Tibial nerve (tissue), 3 donors: ENCODE measurements at regions not wholly inside any gene's neighbourhood (a gene's known extent, or its start where the extent isn't known, plus 50 kb on each side); places are given as distances from the start of the nearest gene placed in this dataset.

Experiments used
- POLR2A ChIP-seq, 2 donors: fragments of 450-650 bp; IDR thresholded peaks; one replicate each; pipeline ENCODE4 v1.6.1; 2017; ENCODE audit warnings: antibody characterized with exemption in 2 of 2, mild to moderate bottlenecking in 2 of 2, moderate library complexity in 2 of 2
- TF ChIP-seq, protein P1 (sequence below), 5 experiments: fragments of 200-600 bp in 3 of 5; fragments of 450-650 bp in 2 of 5; sonication (generic) in 3 of 5; IDR thresholded peaks; one replicate each; pipeline ENCODE4 v1.5.1; 2016 to 2019; ENCODE audit warnings: antibody characterized with exemption in 5 of 5, mild to moderate bottlenecking in 3 of 5, moderate library complexity in 2 of 5

DNA sequence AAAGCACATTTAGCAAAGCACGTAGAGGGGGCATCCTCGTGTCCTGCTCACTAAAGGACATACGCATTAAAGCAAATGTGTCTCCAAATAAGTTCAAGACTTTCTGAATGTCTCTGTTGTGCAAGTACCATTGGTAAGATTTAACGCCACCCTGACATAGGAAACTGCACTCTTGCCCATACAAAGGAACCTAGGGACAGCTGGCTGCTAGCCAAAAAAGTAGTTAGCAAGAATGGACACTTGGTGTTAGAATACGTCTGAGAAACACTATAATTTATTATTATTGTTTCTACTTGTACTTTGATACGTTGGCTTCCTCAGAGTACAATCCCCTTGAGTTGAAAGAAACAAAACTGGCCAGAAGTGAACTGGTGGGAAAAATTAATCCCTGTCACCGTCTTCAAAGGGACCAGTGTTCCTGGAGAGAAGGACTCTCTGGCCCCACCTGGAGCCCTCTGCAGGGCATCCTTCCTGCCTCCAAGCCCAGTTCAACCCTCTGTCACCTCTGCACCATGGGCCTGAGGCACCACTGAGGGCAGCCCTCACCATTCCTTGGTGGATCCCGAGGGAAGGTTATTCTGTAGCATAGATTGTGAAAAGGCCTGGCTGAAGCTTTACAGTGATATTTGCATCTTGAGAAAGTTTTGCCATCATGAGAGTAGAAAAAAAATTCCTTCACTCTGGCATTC, 51.4 kb upstream of the APCDD1 start:
- TF ChIP-seq, protein P1, sequence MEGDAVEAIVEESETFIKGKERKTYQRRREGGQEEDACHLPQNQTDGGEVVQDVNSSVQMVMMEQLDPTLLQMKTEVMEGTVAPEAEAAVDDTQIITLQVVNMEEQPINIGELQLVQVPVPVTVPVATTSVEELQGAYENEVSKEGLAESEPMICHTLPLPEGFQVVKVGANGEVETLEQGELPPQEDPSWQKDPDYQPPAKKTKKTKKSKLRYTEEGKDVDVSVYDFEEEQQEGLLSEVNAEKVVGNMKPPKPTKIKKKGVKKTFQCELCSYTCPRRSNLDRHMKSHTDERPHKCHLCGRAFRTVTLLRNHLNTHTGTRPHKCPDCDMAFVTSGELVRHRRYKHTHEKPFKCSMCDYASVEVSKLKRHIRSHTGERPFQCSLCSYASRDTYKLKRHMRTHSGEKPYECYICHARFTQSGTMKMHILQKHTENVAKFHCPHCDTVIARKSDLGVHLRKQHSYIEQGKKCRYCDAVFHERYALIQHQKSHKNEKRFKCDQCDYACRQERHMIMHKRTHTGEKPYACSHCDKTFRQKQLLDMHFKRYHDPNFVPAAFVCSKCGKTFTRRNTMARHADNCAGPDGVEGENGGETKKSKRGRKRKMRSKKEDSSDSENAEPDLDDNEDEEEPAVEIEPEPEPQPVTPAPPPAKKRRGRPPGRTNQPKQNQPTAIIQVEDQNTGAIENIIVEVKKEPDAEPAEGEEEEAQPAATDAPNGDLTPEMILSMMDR (IDR thresholded peaks at IDR 0.05) = no peak
- no peak for TF ChIP-seq POLR2A (IDR thresholded peaks at IDR 0.05)
